NCI-H187 (cell line): ENCODE measurements at regions not wholly inside any gene's neighbourhood (a gene's known extent, or its start where the extent isn't known, plus 50 kb on each side); places are given as distances from the start of the nearest gene placed in this dataset.

Source experiments
- DNase-seq, 2 experiments: peaks; one replicate each; lab custom pipeline; 2025; lab: John Stamatoyannopoulos, UW

GRCh38 chr11:119982517-119983239 lies 155.2 kb downstream of the TRIM29 start:
- no peak for DNase-seq

- no peak for DNase-seq
These were observed 157.5 kb downstream of the TRIM29 start for GRCh38 chr11:119980431-119980830.

- no peak for DNase-seq
These were observed 158.2 kb downstream of the TRIM29 start for GRCh38 chr11:119979701-119980100.

GRCh38 chr11:119978696-119979095 lies 159.2 kb downstream of the TRIM29 start:
- no peak for DNase-seq

GRCh38 chr11:119977881-119978280 lies 160.0 kb downstream of the TRIM29 start:
- DNase-seq = no peak

- no peak for DNase-seq
These were observed 160.4 kb downstream of the TRIM29 start for GRCh38 chr11:119977561-119977860.

- DNase-seq = no peak
These were observed 160.9 kb downstream of the TRIM29 start for GRCh38 chr11:119976805-119977560.

GRCh38 chr11:119975561-119976152 lies 162.3 kb downstream of the TRIM29 start:
- DNase-seq = peak in 1 of 2 experiments; percentile 37

GRCh38 chr11:119974467-119974866 lies 163.4 kb downstream of the TRIM29 start:
- no peak for DNase-seq

- no peak for DNase-seq
These were observed 163.9 kb downstream of the TRIM29 start for GRCh38 chr11:119974051-119974450.

- no peak for DNase-seq
These were observed 165.6 kb downstream of the TRIM29 start for GRCh38 chr11:119972281-119972680.

GRCh38 chr11:119970555-119971304 lies 167.2 kb downstream of the TRIM29 start:
- no peak for DNase-seq

- DNase-seq = no peak
These were observed 173.5 kb downstream of the TRIM29 start for GRCh38 chr11:119964136-119965025.

- no peak for DNase-seq
These were observed 180.0 kb downstream of the TRIM29 start for GRCh38 chr11:119957951-119958350.

- DNase-seq = no peak
These were observed 185.5 kb downstream of the TRIM29 start for GRCh38 chr11:119952441-119952840.

GRCh38 chr11:119943298-119943655 lies 194.6 kb downstream of the TRIM29 start:
- no peak for DNase-seq

GRCh38 chr11:119942583-119943297 lies 195.2 kb downstream of the TRIM29 start:
- DNase-seq = no peak

GRCh38 chr11:119941636-119942411 lies 196.1 kb downstream of the TRIM29 start:
- DNase-seq = no peak

- DNase-seq = no peak
These were observed 196.7 kb downstream of the TRIM29 start for GRCh38 chr11:119941171-119941570.

- DNase-seq = no peak
These were observed 197.4 kb downstream of the TRIM29 start for GRCh38 chr11:119940401-119940976.
